Chondrocyte (in vitro differentiated cells): ENCODE measurements at regions not wholly inside any gene's neighbourhood (a gene's known extent, or its start where the extent isn't known, plus 50 kb on each side); places are given as distances from the start of the nearest gene placed in this dataset.

ENCODE experiments used
- DNase-seq: peaks from one replicate; pipeline ENCODE4 v3.0.0; 2021; ENCODE audit warnings: mixed read lengths, low spot score
- H3K27ac Mint-ChIP-seq: one replicate; pipeline ENCODE4 v1.8.0; 2021; ENCODE audit warnings: mild to moderate bottlenecking, moderate library complexity, mixed read lengths; ENCODE audit not compliant: unreplicated experiment
- H3K27me3 Mint-ChIP-seq: 2 replicates; pipeline ENCODE4 v1.8.0; 2021; ENCODE audit warnings: low read depth, mixed read lengths
- H3K36me3 Mint-ChIP-seq: 2 replicates; pipeline ENCODE4 v1.8.0; 2021; ENCODE audit warnings: low read depth, mixed read lengths
- H3K4me1 Mint-ChIP-seq: 2 replicates; pipeline ENCODE4 v1.8.0; 2021; ENCODE audit warnings: low read depth, mild to moderate bottlenecking, mixed read lengths
- H3K4me3 Mint-ChIP-seq: one replicate; pipeline ENCODE4 v1.8.0; 2021; ENCODE audit warnings: mild to moderate bottlenecking, moderate library complexity, mixed read lengths; ENCODE audit not compliant: unreplicated experiment
- H3K9me3 Mint-ChIP-seq: 2 replicates; pipeline ENCODE4 v1.8.0; 2021; ENCODE audit warnings: low read depth, mixed read lengths
- TF ChIP-seq, protein P1 (sequence below): fragments of 200-600 bp; sonication (generic); IDR thresholded peaks from 2 replicates; pipeline ENCODE4 v1.5.0; 2021; ENCODE audit warnings: antibody characterized with exemption, mild to moderate bottlenecking, moderate library complexity

DNA sequence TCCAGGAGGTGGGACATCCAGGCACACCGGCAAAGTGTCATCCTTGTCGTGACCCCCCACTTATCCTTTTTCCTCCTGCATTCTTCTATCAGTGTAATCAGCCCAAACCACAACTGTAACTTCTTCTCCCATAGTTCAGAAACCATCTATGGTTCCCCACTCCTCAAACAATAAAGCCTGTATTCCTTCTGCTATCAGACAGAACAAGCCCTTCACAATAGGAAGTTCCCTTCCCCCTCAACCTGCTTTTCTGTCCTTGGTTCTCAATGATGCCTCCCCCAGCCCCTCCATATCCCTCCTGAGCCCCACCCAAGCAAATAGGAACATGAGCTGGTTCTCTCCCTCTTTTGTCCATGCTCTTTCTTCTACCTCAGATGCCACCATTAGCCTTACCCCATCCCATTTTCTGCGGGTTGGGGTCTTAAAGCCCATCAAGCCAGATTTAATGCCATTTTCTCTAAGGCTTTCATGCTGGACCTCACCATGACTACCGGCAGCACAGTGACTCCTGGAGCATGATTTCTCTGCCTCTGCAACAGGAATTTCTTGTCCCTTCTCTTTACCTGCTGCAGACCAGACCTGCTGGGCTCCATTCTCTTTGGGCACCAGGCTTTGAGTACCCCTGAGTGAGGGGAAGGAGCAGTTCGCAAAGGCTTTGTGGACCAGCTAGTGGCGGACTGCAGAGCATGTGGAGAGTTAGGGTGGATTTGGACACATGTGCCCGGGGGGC is 92.8 kb upstream of the PAX2 start:
- no peak overlapping the region for H3K27ac Mint-ChIP-seq
- peaks cover 3% of the 10 kb centered on the region for H3K36me3 Mint-ChIP-seq
- H3K4me3 Mint-ChIP-seq = no peak overlapping the region
- no peaks in the 10 kb centered on the region for H3K9me3 Mint-ChIP-seq
- H3K4me1 Mint-ChIP-seq = peaks cover 19% of the 10 kb centered on the region
- no peak for DNase-seq
- peaks cover 60% of the 10 kb centered on the region for H3K27me3 Mint-ChIP-seq
- TF ChIP-seq, protein P1, sequence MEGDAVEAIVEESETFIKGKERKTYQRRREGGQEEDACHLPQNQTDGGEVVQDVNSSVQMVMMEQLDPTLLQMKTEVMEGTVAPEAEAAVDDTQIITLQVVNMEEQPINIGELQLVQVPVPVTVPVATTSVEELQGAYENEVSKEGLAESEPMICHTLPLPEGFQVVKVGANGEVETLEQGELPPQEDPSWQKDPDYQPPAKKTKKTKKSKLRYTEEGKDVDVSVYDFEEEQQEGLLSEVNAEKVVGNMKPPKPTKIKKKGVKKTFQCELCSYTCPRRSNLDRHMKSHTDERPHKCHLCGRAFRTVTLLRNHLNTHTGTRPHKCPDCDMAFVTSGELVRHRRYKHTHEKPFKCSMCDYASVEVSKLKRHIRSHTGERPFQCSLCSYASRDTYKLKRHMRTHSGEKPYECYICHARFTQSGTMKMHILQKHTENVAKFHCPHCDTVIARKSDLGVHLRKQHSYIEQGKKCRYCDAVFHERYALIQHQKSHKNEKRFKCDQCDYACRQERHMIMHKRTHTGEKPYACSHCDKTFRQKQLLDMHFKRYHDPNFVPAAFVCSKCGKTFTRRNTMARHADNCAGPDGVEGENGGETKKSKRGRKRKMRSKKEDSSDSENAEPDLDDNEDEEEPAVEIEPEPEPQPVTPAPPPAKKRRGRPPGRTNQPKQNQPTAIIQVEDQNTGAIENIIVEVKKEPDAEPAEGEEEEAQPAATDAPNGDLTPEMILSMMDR = no peak

DNA sequence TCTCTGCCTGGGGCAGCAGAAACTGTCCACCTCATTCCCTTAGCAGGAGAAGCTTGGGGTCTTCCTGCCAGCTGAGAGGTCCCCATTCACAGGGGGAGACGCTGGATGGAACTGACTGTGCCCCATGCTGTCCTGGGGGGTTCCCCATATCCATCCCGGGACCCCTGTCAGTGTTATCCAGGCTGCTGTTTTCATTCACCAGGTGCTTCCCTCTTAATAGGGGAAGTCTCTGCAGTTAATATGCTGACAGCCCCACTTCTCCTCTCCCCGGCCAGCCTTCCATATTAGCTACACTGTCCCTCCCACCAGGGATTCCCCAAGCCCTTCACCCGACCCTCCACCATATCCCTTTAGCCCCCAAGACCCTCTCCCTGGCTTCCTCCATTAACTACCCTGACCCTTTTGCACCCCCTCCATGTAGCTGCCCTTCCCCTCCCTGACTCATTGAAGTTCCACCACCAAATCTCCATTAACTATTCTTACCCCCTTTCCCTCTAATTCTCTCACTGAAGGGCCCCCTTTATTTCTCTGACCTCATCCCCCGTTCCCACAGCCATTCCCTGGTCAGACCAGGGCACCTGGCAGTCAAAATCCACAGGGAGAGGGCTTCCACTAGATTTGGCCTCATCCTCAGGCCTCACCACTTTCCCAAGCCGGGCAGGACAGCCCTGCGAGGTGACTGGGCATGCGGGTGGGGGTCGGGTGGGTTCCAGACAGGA is 92.0 kb upstream of the PAX2 start:
- no peak for DNase-seq
- H3K27ac Mint-ChIP-seq = no peak overlapping the region
- TF ChIP-seq, protein P1 = no peak
- peaks cover 19% of the 10 kb centered on the region for H3K4me1 Mint-ChIP-seq
- H3K36me3 Mint-ChIP-seq = peaks cover 3% of the 10 kb centered on the region
- peaks cover 63% of the 10 kb centered on the region for H3K27me3 Mint-ChIP-seq
- H3K9me3 Mint-ChIP-seq = peaks cover 2% of the 10 kb centered on the region
- peak overlapping the region; percentile 24 for H3K4me3 Mint-ChIP-seq

DNA sequence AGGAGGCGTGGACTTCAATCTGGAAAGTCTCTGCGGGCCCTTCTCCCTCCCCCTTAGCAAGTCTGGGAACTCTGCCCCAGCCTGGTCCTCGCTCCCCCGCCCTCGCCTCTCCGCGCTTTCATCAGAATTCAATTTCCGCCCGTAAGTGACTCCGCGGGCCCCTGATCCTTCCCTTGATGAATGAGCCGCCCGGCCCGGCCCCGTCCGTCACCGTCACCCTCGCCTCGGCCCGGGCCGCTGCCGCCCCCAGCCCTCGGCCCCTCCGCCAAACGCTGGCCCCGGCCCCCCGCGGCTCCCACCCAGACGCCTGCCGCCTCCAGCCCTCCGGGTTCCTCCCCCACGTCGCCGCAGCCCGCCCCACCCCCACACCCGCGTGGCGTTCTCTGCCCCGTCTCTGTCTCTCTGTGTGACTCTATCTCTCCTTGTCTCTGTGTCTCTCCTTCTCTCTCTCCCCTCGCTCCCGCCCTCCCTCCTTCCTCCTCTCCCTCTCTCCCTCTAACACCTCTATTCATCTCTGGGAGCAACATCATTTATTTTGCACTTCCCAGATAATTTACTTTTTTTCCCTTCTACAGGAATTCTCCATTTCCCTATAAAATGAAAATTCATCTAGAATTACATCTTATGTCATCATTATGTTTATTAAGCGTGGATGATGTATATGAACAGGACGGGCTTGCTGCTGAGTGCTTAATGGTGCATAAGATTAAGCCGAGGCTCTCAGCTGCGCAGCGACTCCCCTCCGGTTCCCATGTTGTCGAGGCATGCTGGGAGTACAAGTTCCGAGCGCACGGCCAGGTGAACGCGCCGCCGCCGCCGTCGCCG is 91.2 kb upstream of the PAX2 start:
- H3K27me3 Mint-ChIP-seq = peaks cover 64% of the 10 kb centered on the region
- no peak for DNase-seq
- peak overlapping the region; percentile 17 for H3K27ac Mint-ChIP-seq

DNA sequence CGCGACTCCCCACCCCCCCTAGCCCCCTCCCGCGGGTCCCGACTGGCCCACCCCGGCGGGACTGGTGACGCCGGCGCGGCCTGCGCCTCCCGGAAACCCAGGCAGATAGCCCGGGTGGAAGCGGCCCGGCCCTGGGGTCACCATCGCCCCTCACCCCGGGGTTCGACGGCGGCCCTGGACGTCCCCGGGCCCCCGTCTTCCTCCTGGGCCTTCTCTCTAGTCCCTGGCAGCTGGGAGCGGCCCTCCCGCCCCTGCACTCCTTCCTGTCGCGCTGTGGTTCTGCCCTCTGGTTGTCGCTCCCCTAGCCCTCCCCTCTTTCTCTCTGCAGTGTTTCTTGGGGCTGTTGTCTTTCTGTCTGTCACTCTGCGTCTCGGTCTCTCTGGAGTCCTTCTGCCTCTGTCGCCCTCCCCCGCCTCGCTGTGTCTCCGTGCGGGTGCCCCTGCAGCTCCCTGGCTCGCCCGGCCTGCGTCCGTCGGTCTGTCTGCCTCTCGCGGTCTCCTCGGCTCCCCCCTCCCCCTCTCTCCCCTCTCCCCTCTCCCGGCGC is 90.5 kb upstream of the PAX2 start:
- TF ChIP-seq, protein P1 = no peak
- H3K9me3 Mint-ChIP-seq = peaks cover 2% of the 10 kb centered on the region
- peaks cover 65% of the 10 kb centered on the region for H3K27me3 Mint-ChIP-seq
- H3K4me3 Mint-ChIP-seq = peak overlapping the region; percentile 55
- H3K27ac Mint-ChIP-seq = peak overlapping the region; percentile 5
- DNase-seq = no peak
- H3K36me3 Mint-ChIP-seq = peaks cover 3% of the 10 kb centered on the region
- peaks cover 22% of the 10 kb centered on the region for H3K4me1 Mint-ChIP-seq

More for the DNA sequence above, 91.2 kb upstream of the PAX2 start:
- TF ChIP-seq, protein P1 = no peak
- peaks cover 3% of the 10 kb centered on the region for H3K36me3 Mint-ChIP-seq
- peak overlapping the region; percentile 55 for H3K4me3 Mint-ChIP-seq
- peaks cover 2% of the 10 kb centered on the region for H3K9me3 Mint-ChIP-seq
- peaks cover 21% of the 10 kb centered on the region for H3K4me1 Mint-ChIP-seq

DNA sequence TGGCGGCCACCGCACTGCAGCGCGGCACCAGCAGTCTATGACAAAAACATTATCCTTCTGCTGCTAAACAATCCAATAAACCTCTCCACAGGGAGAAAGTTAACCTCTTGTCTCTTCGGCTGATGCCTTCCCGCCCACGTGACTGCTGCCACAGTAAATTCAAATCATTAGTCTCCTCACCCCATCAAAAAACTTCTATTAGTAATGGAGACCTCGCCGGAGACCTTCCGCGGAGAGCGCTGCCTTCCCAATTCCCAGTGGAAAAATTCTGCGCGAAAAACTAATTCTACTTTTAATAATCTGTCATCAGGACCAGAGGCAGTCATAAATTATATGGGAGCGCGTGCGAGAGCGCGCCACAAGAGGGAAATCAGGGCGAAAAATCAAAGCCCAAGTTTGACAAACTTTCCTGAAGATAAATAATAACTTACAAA is 90.0 kb upstream of the PAX2 start:
- no peak for DNase-seq
- Mint-ChIP-seq H3K9me3 (peaks cover 2% of the 10 kb centered on the region), H3K4me3 (peak overlapping the region; percentile 46), H3K27me3 (peaks cover 66% of the 10 kb centered on the region), H3K4me1 (peaks cover 22% of the 10 kb centered on the region), H3K36me3 (peaks cover 3% of the 10 kb centered on the region), H3K27ac (no peak overlapping the region)
- TF ChIP-seq, protein P1 = no peak
